Kidney tubule cell (primary cell): ENCODE measurements at regions not wholly inside any gene's neighbourhood (a gene's known extent, or its start where the extent isn't known, plus 50 kb on each side); places are given as distances from the start of the nearest gene placed in this dataset.

ENCODE experiments used
- DNase-seq: peaks from one replicate; pipeline ENCODE4 v3.0.0-alpha.2; 2018; ENCODE audit warnings: low spot score

DNA sequence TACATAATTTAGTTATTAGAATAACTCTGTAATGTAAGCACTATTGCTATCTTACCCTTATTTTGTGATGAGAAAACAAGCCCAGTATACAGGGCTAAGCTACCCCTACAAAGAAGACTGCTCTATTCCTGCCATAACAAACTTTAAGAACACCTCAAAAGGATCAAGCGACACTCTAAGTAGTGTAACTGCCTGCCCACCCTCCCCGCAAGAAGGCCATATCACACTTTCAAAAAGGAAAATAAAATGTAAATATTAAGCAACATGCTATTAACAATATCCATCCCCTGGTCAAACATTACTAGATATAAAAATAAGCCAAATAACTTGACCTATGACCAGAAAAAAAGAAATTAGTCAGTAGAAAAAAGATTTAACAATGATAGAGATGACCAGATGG is 741.7 kb upstream of the CNTNAP5 start:
- no peak for DNase-seq

DNA sequence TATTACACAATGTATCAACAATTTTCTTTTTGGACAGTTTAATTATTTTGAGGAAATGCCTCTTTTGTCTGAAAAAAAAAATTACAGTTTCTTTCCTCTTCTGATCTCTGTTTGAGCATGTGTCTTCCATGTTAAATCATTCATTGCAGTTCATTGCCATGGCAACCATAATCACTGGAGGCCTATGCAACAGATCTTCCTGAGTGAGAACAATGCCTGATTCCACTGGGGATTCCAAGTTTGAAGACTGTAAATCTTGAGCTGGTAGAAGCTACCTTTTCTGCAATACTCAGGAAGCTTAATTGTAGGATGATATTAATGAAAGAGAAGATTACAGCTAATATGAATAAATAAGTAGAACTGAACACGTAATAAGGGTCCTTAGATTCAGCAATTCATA is 721.4 kb upstream of the CNTNAP5 start:
- DNase-seq, result no peak
